Activated T-cell treated with anti-CD3 and anti-CD28 coated beads, Interleukin-2, amount 50 U/mL, for 48 hours (primary cell): ENCODE measurements at regions not wholly inside any gene's neighbourhood (a gene's known extent, or its start where the extent isn't known, plus 50 kb on each side); places are given as distances from the start of the nearest gene placed in this dataset.
"Not testable (repeated sequence)": the region's sequence is repeated elsewhere in the genome, so short reads cannot be mapped to it uniquely, and the experiment has no call there.

ENCODE experiments used
- DNase-seq, 2 experiments: peaks; one replicate each; pipeline ENCODE4 v3.0.0-alpha.2; 2020

GRCh38 chr16:46386805-46387620 is 234.2 kb downstream of the SHCBP1 start:
- peak in 1 of 2 experiments; percentile 17 for DNase-seq

- DNase-seq = not testable (repeated sequence)
These were observed 234.9 kb downstream of the SHCBP1 start for GRCh38 chr16:46386110-46386771.

GRCh38 chr16:46384285-46385061 is 236.7 kb downstream of the SHCBP1 start:
- DNase-seq = peak; percentile 23 to 27

- not testable (repeated sequence) for DNase-seq
These were observed 237.6 kb downstream of the SHCBP1 start for GRCh38 chr16:46383581-46383980.

- not testable (repeated sequence) for DNase-seq
These were observed 238.2 kb downstream of the SHCBP1 start for GRCh38 chr16:46382791-46383541.

- not testable (repeated sequence) for DNase-seq
These were observed 239.1 kb downstream of the SHCBP1 start for GRCh38 chr16:46382079-46382478.

GRCh38 chr16:46381344-46381743 is 239.8 kb downstream of the SHCBP1 start:
- not testable (repeated sequence) for DNase-seq
